ENCODE measurements at regions not wholly inside any gene's neighbourhood (a gene's known extent, or its start where the extent isn't known, plus 50 kb on each side); places are given as distances from the start of the nearest gene placed in this dataset.
"Not testable (repeated sequence)": the region's sequence is repeated elsewhere in the genome, so short reads cannot be mapped to it uniquely, and the experiment has no call there.

DNA sequence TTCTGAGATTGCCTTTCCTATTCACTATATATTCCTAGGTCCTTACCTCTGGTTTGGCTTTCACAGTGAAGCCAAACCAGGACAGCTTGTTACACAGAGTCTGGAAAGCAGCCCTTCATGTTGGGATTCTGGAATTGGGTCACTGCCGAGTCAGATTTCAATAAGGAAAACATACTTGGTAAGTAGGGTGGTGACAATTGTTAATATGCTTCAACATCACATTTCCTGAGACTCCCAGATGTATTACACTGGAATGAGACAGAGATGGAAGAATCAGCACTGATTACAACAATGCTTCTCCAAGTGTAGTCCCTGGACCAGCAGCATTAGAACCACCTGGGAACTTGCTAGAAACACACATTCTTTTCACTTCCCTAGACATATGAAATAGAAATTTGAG, 268.9 kb upstream of the SEMA3C start:
- no peak for TF ChIP-seq POLR2A (IDR thresholded peaks at IDR 0.05)
- TF ChIP-seq, protein P1, sequence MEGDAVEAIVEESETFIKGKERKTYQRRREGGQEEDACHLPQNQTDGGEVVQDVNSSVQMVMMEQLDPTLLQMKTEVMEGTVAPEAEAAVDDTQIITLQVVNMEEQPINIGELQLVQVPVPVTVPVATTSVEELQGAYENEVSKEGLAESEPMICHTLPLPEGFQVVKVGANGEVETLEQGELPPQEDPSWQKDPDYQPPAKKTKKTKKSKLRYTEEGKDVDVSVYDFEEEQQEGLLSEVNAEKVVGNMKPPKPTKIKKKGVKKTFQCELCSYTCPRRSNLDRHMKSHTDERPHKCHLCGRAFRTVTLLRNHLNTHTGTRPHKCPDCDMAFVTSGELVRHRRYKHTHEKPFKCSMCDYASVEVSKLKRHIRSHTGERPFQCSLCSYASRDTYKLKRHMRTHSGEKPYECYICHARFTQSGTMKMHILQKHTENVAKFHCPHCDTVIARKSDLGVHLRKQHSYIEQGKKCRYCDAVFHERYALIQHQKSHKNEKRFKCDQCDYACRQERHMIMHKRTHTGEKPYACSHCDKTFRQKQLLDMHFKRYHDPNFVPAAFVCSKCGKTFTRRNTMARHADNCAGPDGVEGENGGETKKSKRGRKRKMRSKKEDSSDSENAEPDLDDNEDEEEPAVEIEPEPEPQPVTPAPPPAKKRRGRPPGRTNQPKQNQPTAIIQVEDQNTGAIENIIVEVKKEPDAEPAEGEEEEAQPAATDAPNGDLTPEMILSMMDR (IDR thresholded peaks at IDR 0.05) = no peak
- no peaks in the 10 kb centered on the region for H3K36me3 ChIP-seq
- no peak for DNase-seq
- H3K9me3 ChIP-seq = no peaks in the 10 kb centered on the region
- H3K27me3 ChIP-seq = no peaks in the 10 kb centered on the region
- no peaks in the 10 kb centered on the region for H3K4me1 ChIP-seq
- H3K4me3 ChIP-seq = no peak overlapping the region
- no peak overlapping the region for H3K27ac ChIP-seq

DNA sequence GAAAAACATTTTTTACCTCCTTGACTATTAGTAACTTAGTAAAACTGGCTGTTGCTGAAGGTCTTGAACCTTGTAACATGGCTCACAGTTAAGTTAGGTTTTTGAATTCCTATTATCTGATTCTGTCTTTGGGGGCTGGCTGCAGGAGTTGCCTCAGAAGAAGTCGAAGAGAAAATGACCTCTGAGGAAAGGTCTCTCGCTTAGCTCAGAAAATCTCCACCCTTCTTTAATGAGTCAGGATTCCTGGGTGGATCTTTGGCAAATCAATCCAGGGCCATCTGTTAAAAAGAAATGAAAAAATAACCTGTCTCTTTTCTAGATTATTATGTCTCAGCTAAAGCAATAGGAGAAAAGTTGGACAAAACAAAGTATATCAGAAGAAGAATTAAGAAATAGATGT, 267.8 kb upstream of the SEMA3C start:
- Histone ChIP-seq H3K4me3 (no peak overlapping the region), H3K27me3 (no peaks in the 10 kb centered on the region), H3K27ac (no peak overlapping the region), H3K4me1 (no peaks in the 10 kb centered on the region), H3K9me3 (no peaks in the 10 kb centered on the region), H3K36me3 (no peaks in the 10 kb centered on the region)
- TF ChIP-seq POLR2A (IDR thresholded peaks at IDR 0.05) = no peak
- TF ChIP-seq, protein P1 (IDR thresholded peaks at IDR 0.05) = no peak
- no peak for DNase-seq

DNA sequence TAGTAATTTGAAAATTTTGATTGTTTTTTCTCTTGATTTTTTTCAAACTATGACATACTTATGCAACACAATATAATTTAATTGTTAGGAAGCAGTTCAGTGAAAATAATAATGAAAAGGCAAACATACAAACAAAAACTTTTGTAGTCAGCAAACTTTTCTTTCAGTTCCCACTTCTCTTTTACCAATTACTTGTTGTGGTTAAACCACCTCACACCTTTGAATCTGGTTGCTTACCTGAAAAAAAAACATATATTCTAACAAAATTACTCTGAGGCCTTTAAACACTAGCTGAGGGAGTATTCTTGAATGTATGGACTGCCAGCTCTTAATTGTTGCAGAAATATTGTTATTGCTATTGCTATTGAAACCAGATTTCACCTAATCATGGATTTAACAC, 266.2 kb upstream of the SEMA3C start:
- Histone ChIP-seq H3K9me3 (no peaks in the 10 kb centered on the region), H3K36me3 (no peaks in the 10 kb centered on the region), H3K27ac (no peak overlapping the region), H3K27me3 (no peaks in the 10 kb centered on the region), H3K4me1 (no peaks in the 10 kb centered on the region), H3K4me3 (no peak overlapping the region)
- TF ChIP-seq, protein P1 (IDR thresholded peaks at IDR 0.05) = no peak
- no peak for TF ChIP-seq POLR2A (IDR thresholded peaks at IDR 0.05)
- no peak for DNase-seq

DNA sequence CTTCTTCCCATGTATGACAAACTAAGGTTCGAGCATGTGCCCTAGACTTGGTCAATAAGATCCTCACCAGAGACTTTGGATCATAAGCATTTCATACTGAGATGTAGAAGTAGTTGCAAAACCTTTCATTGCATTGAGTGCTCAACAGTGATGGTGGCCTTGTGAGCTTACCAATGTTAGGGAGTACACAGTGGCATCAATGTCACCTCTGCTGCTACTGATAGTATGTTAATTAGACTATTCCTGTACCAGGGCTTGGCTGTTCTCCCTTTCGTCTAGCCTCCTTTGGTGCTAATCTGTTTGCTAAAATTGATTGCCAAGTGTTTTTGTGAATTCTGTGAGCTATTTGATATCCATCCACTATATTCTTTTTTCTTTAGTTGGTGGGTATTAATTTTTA, 264.5 kb upstream of the SEMA3C start:
- Histone ChIP-seq H3K27ac (no peak overlapping the region), H3K4me1 (no peaks in the 10 kb centered on the region), H3K36me3 (no peaks in the 10 kb centered on the region), H3K9me3 (no peaks in the 10 kb centered on the region), H3K4me3 (no peak overlapping the region), H3K27me3 (no peaks in the 10 kb centered on the region)
- no peak for DNase-seq
- no peak for TF ChIP-seq POLR2A (IDR thresholded peaks at IDR 0.05)
- TF ChIP-seq, protein P1 (IDR thresholded peaks at IDR 0.05) = no peak

DNA sequence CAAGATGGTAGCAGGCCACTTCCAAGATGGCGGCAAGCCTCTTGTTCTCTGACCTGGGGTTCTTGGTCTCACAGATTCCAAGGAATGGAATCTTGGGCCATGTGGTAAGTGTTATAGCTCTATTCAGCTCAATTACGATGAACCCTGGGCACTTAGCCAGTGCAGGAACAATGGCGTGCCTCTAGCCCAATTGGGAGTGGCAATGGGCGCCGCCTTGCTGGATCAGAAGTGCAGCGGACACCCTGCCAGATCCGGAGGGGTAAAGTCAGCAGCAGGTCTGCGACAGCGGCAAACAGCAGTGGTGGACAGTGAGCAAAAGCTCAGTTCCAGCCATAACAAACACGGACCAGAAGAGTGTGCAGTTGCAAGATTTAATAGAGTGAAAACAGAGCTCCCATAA, 263.2 kb upstream of the SEMA3C start:
- H3K27ac ChIP-seq, H3K27me3 ChIP-seq, DNase-seq, H3K4me1 ChIP-seq, H3K4me3 ChIP-seq, H3K36me3 ChIP-seq, H3K9me3 ChIP-seq: not testable (repeated sequence)

DNA sequence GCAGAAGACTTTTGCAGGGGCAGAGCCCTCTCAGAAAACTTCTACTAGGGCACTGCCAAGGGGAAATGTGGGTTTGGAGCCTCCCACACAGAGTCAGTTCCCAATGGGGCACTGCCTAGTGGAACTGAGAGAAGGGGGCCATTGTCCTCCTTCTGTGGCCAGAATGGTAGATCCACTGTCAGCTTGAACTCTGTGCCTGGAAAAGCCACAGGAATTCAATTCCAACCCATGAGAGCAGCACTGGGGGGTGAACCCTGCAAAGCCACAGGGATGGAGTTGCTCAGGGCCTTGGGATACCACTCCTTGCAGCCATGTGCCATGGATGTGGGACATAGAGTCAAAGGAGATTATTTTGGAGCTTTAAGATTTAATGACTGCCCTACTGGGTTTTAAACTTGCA, 262.2 kb upstream of the SEMA3C start:
- Histone ChIP-seq H3K27ac (no peak overlapping the region), H3K4me1 (no peaks in the 10 kb centered on the region)
- TF ChIP-seq, protein P1 (IDR thresholded peaks at IDR 0.05) = no peak
- no peak for TF ChIP-seq POLR2A (IDR thresholded peaks at IDR 0.05)

More for the DNA sequence above, 262.2 kb upstream of the SEMA3C start:
- Histone ChIP-seq H3K36me3 (no peaks in the 10 kb centered on the region), H3K4me3 (no peak overlapping the region), H3K9me3 (no peaks in the 10 kb centered on the region), H3K27me3 (no peaks in the 10 kb centered on the region)
- DNase-seq = no peak
